ENCODE measurements at regions not wholly inside any gene's neighbourhood (a gene's known extent, or its start where the extent isn't known, plus 50 kb on each side); places are given as distances from the start of the nearest gene placed in this dataset.
A peak's percentile ranks its signal among the peaks of the same experiment; 100 is the strongest.

- Histone ChIP-seq H3K23ac (ENCODE audit: insufficient read length) (no peak overlapping the region), H3K56ac (replicated peaks; ENCODE audit: insufficient read length, low read depth, low read length) (no peak overlapping the region), H4K91ac (replicated peaks; ENCODE audit: insufficient read length, low read length) (no peak overlapping the region), H3K79me2 (ENCODE audit: control insufficient read depth in 1 of 2, insufficient read depth in 2 of 2, low read length in 2 of 2) (no peaks in the 10 kb centered on the region), H3K4me3 (ENCODE audit: extremely low read depth in 1 of 4, insufficient read depth in 2 of 4, low read depth in 3 of 4, low read length in 4 of 4) (no peak overlapping the region), H4K5ac (ENCODE audit: insufficient read length, low read depth, low read length) (no peak overlapping the region), H3K9ac (replicated peaks in 1 of 4; ENCODE audit: extremely low read depth in 1 of 4, low read depth in 3 of 4, low read length in 3 of 4) (no peak overlapping the region), H3K4me2 (ENCODE audit: insufficient read depth in 1 of 2, low read depth in 2 of 2, low read length in 2 of 2) (no peak overlapping the region), H3K36me3 (ENCODE audit: control insufficient read depth in 2 of 4, insufficient read depth in 4 of 4, low read length in 3 of 4) (no peaks in the 10 kb centered on the region), H3K4ac (replicated peaks; ENCODE audit: insufficient read length, low read depth, low read length) (no peak overlapping the region), H3K27ac (ENCODE audit: low read depth, low read length) (no peak overlapping the region), H3K14ac (ENCODE audit: insufficient read length) (no peak overlapping the region), H3K23me2 (ENCODE audit: low read depth, low read length) (no peaks in the 10 kb centered on the region; the same call in 1 of the 2 replicates), H3K9me3 (ENCODE audit: insufficient read depth in 2 of 2, low read depth in 1 of 2, low read length in 1 of 2) (peaks cover 3 to 4% of the 10 kb centered on the region in 2 experiments; a peak in 1 of 4 replicates), H2BK5ac (ENCODE audit: low read depth, low read length) (no peak overlapping the region), H4K20me1 (replicated peaks in 1 of 2; ENCODE audit: control insufficient read depth in 1 of 2, insufficient read depth in 2 of 2, low read length in 2 of 2) (no peaks in the 10 kb centered on the region), H2AK5ac (ENCODE audit: low read depth, low read length) (no peak overlapping the region), H2BK15ac (ENCODE audit: low read length) (no peak overlapping the region), H3K4me1 (replicated peaks in 1 of 4; ENCODE audit: control insufficient read depth in 3 of 4, insufficient read depth in 4 of 4, low read length in 3 of 4) (peaks cover 0 to 4% (median 1%) of the 10 kb centered on the region in 4 experiments; a peak in 2 of 7 replicates), H3K27me3 (replicated peaks in 1 of 4; ENCODE audit: control insufficient read depth in 3 of 4, extremely low read depth in 1 of 4, insufficient read depth in 3 of 4, low read length in 3 of 4) (no peaks in the 10 kb centered on the region), H3K18ac (ENCODE audit: extremely low read depth, low read length) (no peak overlapping the region), H2AFZ (ENCODE audit: low read length) (no peak overlapping the region), H4K8ac (ENCODE audit: extremely low read depth, insufficient read depth, low read length) (no peak overlapping the region), H2BK20ac (ENCODE audit: low read length) (no peak overlapping the region), H2BK120ac (replicated peaks; ENCODE audit: low read depth, low read length) (no peak overlapping the region), H2BK12ac (ENCODE audit: low read depth, low read length) (no peak overlapping the region), H3K79me1 (ENCODE audit: low read depth, low read length) (no peaks in the 10 kb centered on the region)
- ChIA-PET POLR2A (ENCODE audit: partially characterized antibody) (no interaction called here), CTCF (ENCODE audit: partially characterized antibody) (interaction anchor here (0.6 kb wide), 1 partner anchor 1034 kb away, joined by 4 read pairs; no protein-coding TSS in a partner anchor)
- FAIRE-seq (no peak), DNase-seq (ENCODE audit: low read depth in 1 of 2, low spot score in 2 of 2) (peak in 1 of 2 experiments; percentile 10)
- 83% methylated on average over 2 of the region's 2 CpGs; no CpG with 5 or more reads in 1 of the 2 experiments for WGBS, 2 experiments (ENCODE audit: extremely low coverage in 1 of 2, insufficient coverage in 1 of 2, insufficient read length in 1 of 2, insufficient replicate concordance in 2 of 2, low coverage in 1 of 2, low lambda C conversion rate in 2 of 2, missing lambda C conversion rate in 1 of 2)
- TF ChIP-seq BACH1 (IDR thresholded peaks at IDR 0.05; ENCODE audit: low read length) = no peak
- TF ChIP-seq ASH2L (IDR thresholded peaks at IDR 0.05; ENCODE audit: low read length) = no peak
- no peak for TF ChIP-seq SIN3A (conservative IDR thresholded peaks at IDR 0.05 in 1 of 2, IDR thresholded peaks at IDR 0.05 in 1 of 2; ENCODE audit: low read depth in 1 of 2, low read length in 2 of 2)
- TF ChIP-seq PHF8 (conservative IDR thresholded peaks at IDR 0.05; ENCODE audit: low read depth, low read length) = no peak
Observed at GRCh38 chr13:48603375-48603774, 50.4 kb upstream of the CYSLTR2 start.

All from H1 (cell line).